ENCODE measurements at regions not wholly inside any gene's neighbourhood (a gene's known extent, or its start where the extent isn't known, plus 50 kb on each side); places are given as distances from the start of the nearest gene placed in this dataset.

DNA sequence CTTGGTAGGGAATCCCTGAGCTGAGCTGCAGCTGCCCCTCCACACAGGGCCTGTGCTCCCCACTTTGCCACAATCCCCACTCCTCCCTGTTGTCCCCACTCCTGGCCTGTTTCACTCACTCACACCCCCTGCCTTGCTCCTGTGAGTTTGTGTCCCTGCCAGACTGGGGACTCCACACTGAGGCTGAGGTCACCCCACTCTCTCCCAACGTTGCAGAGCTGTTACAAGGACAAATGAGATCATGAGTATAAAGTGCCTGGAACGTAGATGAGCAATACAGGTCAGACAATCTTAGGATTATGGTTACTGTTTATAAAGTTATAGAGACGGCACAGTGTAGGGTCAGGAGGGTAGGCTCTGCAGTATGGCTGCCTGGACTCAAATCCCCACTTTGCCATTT lies 426.0 kb upstream of the SULF2 start:
- TF ChIP-seq, protein P1, sequence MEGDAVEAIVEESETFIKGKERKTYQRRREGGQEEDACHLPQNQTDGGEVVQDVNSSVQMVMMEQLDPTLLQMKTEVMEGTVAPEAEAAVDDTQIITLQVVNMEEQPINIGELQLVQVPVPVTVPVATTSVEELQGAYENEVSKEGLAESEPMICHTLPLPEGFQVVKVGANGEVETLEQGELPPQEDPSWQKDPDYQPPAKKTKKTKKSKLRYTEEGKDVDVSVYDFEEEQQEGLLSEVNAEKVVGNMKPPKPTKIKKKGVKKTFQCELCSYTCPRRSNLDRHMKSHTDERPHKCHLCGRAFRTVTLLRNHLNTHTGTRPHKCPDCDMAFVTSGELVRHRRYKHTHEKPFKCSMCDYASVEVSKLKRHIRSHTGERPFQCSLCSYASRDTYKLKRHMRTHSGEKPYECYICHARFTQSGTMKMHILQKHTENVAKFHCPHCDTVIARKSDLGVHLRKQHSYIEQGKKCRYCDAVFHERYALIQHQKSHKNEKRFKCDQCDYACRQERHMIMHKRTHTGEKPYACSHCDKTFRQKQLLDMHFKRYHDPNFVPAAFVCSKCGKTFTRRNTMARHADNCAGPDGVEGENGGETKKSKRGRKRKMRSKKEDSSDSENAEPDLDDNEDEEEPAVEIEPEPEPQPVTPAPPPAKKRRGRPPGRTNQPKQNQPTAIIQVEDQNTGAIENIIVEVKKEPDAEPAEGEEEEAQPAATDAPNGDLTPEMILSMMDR (IDR thresholded peaks at IDR 0.05): no peak
- TF ChIP-seq POLR2A (IDR thresholded peaks at IDR 0.05): no peak

All from esophagus squamous epithelium (tissue), 4 donors.